ENCODE measurements at regions not wholly inside any gene's neighbourhood (a gene's known extent, or its start where the extent isn't known, plus 50 kb on each side); places are given as distances from the start of the nearest gene placed in this dataset.

DNA sequence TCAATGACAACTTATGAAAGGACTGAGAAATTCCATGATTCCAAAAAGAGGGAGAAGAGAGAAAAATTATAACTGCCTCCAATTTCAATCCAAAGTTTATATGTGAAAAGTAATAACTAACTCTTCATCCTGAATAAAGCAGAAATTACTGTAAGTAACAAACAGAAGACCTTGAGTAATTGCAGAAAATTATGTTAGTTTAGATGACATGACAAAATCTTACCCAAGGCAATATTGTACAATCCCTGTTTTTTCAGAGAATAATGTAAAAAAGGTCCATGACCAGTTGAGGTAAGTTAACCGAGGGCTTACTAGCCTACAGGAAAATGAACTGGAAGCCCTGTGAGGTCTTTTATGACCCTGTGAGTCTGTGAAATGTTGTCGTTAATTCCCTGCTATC lies 949.5 kb upstream of the SOX9 start:
- TF ChIP-seq, protein P1, sequence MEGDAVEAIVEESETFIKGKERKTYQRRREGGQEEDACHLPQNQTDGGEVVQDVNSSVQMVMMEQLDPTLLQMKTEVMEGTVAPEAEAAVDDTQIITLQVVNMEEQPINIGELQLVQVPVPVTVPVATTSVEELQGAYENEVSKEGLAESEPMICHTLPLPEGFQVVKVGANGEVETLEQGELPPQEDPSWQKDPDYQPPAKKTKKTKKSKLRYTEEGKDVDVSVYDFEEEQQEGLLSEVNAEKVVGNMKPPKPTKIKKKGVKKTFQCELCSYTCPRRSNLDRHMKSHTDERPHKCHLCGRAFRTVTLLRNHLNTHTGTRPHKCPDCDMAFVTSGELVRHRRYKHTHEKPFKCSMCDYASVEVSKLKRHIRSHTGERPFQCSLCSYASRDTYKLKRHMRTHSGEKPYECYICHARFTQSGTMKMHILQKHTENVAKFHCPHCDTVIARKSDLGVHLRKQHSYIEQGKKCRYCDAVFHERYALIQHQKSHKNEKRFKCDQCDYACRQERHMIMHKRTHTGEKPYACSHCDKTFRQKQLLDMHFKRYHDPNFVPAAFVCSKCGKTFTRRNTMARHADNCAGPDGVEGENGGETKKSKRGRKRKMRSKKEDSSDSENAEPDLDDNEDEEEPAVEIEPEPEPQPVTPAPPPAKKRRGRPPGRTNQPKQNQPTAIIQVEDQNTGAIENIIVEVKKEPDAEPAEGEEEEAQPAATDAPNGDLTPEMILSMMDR (conservative IDR thresholded peaks at IDR 0.05; ENCODE audit: low read depth in 2 of 2) = no peak
- TF ChIP-seq EZH2 (IDR thresholded peaks at IDR 0.05; ENCODE audit: low read depth, unreplicated experiment) (no peak), POLR2AphosphoS5 (IDR thresholded peaks at IDR 0.05; ENCODE audit: low read depth) (no peak), CREB1 (CRISPR knock-in tag; IDR thresholded peaks at IDR 0.05; ENCODE audit: low read depth) (no peak), STAT1 (IDR thresholded peaks at IDR 0.05; ENCODE audit: unreplicated experiment) (no peak), JUNB (IDR thresholded peaks at IDR 0.05; ENCODE audit: unreplicated experiment) (no peak), EZH2phosphoT487 (IDR thresholded peaks at IDR 0.05; ENCODE audit: unreplicated experiment) (no peak), NANOG (IDR thresholded peaks at IDR 0.05; ENCODE audit: borderline replicate concordance) (no peak)
- TF ChIP-seq, protein P2, sequence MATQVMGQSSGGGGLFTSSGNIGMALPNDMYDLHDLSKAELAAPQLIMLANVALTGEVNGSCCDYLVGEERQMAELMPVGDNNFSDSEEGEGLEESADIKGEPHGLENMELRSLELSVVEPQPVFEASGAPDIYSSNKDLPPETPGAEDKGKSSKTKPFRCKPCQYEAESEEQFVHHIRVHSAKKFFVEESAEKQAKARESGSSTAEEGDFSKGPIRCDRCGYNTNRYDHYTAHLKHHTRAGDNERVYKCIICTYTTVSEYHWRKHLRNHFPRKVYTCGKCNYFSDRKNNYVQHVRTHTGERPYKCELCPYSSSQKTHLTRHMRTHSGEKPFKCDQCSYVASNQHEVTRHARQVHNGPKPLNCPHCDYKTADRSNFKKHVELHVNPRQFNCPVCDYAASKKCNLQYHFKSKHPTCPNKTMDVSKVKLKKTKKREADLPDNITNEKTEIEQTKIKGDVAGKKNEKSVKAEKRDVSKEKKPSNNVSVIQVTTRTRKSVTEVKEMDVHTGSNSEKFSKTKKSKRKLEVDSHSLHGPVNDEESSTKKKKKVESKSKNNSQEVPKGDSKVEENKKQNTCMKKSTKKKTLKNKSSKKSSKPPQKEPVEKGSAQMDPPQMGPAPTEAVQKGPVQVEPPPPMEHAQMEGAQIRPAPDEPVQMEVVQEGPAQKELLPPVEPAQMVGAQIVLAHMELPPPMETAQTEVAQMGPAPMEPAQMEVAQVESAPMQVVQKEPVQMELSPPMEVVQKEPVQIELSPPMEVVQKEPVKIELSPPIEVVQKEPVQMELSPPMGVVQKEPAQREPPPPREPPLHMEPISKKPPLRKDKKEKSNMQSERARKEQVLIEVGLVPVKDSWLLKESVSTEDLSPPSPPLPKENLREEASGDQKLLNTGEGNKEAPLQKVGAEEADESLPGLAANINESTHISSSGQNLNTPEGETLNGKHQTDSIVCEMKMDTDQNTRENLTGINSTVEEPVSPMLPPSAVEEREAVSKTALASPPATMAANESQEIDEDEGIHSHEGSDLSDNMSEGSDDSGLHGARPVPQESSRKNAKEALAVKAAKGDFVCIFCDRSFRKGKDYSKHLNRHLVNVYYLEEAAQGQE (IDR thresholded peaks at IDR 0.05; ENCODE audit: unreplicated experiment) = no peak
- TF ChIP-seq, protein P3, sequence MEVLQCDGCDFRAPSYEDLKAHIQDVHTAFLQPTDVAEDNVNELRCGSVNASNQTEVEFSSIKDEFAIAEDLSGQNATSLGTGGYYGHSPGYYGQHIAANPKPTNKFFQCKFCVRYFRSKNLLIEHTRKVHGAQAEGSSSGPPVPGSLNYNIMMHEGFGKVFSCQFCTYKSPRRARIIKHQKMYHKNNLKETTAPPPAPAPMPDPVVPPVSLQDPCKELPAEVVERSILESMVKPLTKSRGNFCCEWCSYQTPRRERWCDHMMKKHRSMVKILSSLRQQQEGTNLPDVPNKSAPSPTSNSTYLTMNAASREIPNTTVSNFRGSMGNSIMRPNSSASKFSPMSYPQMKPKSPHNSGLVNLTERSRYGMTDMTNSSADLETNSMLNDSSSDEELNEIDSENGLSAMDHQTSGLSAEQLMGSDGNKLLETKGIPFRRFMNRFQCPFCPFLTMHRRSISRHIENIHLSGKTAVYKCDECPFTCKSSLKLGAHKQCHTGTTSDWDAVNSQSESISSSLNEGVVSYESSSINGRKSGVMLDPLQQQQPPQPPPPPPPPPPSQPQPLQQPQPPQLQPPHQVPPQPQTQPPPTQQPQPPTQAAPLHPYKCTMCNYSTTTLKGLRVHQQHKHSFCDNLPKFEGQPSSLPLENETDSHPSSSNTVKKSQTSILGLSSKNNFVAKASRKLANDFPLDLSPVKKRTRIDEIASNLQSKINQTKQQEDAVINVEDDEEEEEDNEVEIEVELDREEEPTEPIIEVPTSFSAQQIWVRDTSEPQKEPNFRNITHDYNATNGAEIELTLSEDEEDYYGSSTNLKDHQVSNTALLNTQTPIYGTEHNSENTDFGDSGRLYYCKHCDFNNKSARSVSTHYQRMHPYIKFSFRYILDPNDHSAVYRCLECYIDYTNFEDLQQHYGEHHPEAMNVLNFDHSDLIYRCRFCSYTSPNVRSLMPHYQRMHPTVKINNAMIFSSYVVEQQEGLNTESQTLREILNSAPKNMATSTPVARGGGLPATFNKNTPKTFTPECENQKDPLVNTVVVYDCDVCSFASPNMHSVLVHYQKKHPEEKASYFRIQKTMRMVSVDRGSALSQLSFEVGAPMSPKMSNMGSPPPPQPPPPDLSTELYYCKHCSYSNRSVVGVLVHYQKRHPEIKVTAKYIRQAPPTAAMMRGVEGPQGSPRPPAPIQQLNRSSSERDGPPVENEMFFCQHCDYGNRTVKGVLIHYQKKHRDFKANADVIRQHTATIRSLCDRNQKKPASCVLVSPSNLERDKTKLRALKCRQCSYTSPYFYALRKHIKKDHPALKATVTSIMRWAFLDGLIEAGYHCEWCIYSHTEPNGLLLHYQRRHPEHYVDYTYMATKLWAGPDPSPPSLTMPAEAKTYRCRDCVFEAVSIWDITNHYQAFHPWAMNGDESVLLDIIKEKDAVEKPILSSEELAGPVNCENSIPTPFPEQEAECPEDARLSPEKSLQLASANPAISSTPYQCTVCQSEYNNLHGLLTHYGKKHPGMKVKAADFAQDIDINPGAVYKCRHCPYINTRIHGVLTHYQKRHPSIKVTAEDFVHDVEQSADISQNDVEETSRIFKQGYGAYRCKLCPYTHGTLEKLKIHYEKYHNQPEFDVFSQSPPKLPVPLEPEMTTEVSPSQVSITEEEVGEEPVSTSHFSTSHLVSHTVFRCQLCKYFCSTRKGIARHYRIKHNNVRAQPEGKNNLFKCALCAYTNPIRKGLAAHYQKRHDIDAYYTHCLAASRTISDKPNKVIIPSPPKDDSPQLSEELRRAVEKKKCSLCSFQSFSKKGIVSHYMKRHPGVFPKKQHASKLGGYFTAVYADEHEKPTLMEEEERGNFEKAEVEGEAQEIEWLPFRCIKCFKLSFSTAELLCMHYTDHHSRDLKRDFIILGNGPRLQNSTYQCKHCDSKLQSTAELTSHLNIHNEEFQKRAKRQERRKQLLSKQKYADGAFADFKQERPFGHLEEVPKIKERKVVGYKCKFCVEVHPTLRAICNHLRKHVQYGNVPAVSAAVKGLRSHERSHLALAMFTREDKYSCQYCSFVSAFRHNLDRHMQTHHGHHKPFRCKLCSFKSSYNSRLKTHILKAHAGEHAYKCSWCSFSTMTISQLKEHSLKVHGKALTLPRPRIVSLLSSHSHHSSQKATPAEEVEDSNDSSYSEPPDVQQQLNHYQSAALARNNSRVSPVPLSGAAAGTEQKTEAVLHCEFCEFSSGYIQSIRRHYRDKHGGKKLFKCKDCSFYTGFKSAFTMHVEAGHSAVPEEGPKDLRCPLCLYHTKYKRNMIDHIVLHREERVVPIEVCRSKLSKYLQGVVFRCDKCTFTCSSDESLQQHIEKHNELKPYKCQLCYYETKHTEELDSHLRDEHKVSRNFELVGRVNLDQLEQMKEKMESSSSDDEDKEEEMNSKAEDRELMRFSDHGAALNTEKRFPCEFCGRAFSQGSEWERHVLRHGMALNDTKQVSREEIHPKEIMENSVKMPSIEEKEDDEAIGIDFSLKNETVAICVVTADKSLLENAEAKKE (CRISPR knock-in tag; IDR thresholded peaks at IDR 0.05) = no peak

All from GM23338 (cell line).